HL-60 (cell line): ENCODE measurements at regions not wholly inside any gene's neighbourhood (a gene's known extent, or its start where the extent isn't known, plus 50 kb on each side); places are given as distances from the start of the nearest gene placed in this dataset.

ENCODE experiments used
- POLR2AphosphoS5 ChIP-seq: IDR thresholded peaks from 2 replicates; pipeline ENCODE4 v1.6.1; 2012; ENCODE audit warnings: low read depth
- SPI1 ChIP-seq: IDR thresholded peaks from 2 replicates; pipeline ENCODE4 v1.6.1; 2012; ENCODE audit warnings: low read depth, mild to moderate bottlenecking, borderline replicate concordance

DNA sequence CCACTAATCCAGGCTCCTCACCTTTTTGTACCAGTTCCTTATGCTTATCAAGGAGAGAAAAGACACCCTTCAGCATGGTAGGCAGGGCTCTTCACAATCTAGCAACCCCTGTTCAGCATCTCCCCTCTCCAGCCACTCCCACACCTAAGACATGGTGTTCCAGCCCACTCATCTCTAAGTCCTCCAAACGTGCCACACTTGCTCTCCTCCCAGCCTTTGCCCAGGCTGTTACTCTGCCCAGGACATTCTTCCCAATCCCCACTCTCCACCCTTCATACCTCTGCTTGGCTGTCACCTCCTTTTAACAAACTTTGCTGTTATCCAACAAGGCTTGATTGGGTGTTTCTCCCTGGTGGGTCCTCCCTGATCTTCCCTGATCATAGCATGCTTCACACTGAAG lies 270.6 kb upstream of the CHAC2 start:
- no peak for TF ChIP-seq SPI1
- TF ChIP-seq POLR2AphosphoS5: no peak
